Thymus (tissue), 11 donors: ENCODE measurements at regions not wholly inside any gene's neighbourhood (a gene's known extent, or its start where the extent isn't known, plus 50 kb on each side); places are given as distances from the start of the nearest gene placed in this dataset.
A peak's percentile ranks its signal among the peaks of the same experiment; 100 is the strongest.

Experiments
- DNase-seq, 9 donors: peaks; one replicate each; pipeline ENCODE4 v3.0.0-alpha.2; 2013; ENCODE audit warnings: low spot score in 9 of 9, low read depth in 6 of 9, missing footprints in 1 of 9
- H3K27ac ChIP-seq, 2 donors: one replicate each; pipeline ENCODE4 v1.5.1; 2013; ENCODE audit warnings: control low read depth in 1 of 2, low read depth in 1 of 2, low read length in 1 of 2, mild to moderate bottlenecking in 1 of 2, moderate library complexity in 1 of 2
- H3K27me3 ChIP-seq, 2 donors: one replicate each; pipeline ENCODE4 v1.5.1; 2013; ENCODE audit warnings: low read length in 1 of 2; ENCODE audit not compliant: control insufficient read depth in 2 of 2, insufficient read depth in 1 of 2
- H3K36me3 ChIP-seq, 2 donors: one replicate each; pipeline ENCODE4 v1.5.1; 2013; ENCODE audit warnings: low read length in 1 of 2, mild to moderate bottlenecking in 1 of 2, moderate library complexity in 1 of 2; ENCODE audit not compliant: control insufficient read depth in 2 of 2, insufficient read depth in 2 of 2
- H3K4me1 ChIP-seq, 2 donors: one replicate each; pipeline ENCODE4 v1.5.1; 2013; ENCODE audit warnings: low read length in 2 of 2; ENCODE audit not compliant: control insufficient read depth in 2 of 2, insufficient read depth in 2 of 2
- H3K4me3 ChIP-seq, 2 donors: one replicate each; pipeline ENCODE4 v1.5.1; 2013; ENCODE audit warnings: low read length in 2 of 2, control low read depth in 1 of 2, mild to moderate bottlenecking in 1 of 2
- H3K9me3 ChIP-seq, 2 donors: one replicate each; pipeline ENCODE4 v1.5.1; 2013; ENCODE audit warnings: low read length in 1 of 2, mild to moderate bottlenecking in 1 of 2; ENCODE audit not compliant: control insufficient read depth in 2 of 2, insufficient read depth in 1 of 2
- WGBS: extraction: QIAGEN DNeasy Blood & Tissue Kit; methylation state at CpG from one replicate; pipeline ENCODE4 v1.1.7; 2013; 5-methylcytosine and 5-hydroxymethylcytosine counted together
- donor health status: healthy.

DNA sequence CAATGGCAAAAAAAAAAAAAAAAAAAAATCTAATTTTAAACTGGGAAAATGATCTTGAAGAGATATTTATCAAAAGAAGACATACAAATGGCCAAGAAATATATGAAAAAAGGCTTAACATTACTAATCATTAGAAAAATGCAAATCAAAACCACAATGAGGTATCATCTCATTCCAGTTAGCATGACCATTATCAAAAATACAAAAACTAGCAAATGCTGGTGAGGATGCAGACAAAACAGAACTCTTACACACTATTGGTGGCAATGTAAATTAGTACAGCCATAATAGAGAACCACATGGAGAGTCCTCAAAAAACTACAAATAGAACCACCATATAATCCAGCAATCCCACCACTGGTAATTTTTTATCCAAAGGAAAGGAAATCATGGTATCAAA is 489.6 kb downstream of the TNS3 start:
- no peak for DNase-seq
- Histone ChIP-seq H3K27me3 (no peaks in the 10 kb centered on the region), H3K9me3 (no peaks in the 10 kb centered on the region), H3K4me3 (no peak overlapping the region), H3K4me1 (peaks cover 0 to 12% of the 10 kb centered on the region in 2 donors), H3K27ac (no peak overlapping the region), H3K36me3 (no peaks in the 10 kb centered on the region)

GRCh38 chr7:47091141-47091540 is 490.8 kb downstream of the TNS3 start:
- DNase-seq = no peak
- no peak overlapping the region for H3K4me3 ChIP-seq
- no peak overlapping the region for H3K27ac ChIP-seq
- peaks cover 0 to 12% of the 10 kb centered on the region in 2 donors for H3K4me1 ChIP-seq
- H3K36me3 ChIP-seq = no peaks in the 10 kb centered on the region
- H3K27me3 ChIP-seq = no peaks in the 10 kb centered on the region
- H3K9me3 ChIP-seq = no peaks in the 10 kb centered on the region
- 89% methylated on average over 3 of the region's 3 CpGs for WGBS

DNA sequence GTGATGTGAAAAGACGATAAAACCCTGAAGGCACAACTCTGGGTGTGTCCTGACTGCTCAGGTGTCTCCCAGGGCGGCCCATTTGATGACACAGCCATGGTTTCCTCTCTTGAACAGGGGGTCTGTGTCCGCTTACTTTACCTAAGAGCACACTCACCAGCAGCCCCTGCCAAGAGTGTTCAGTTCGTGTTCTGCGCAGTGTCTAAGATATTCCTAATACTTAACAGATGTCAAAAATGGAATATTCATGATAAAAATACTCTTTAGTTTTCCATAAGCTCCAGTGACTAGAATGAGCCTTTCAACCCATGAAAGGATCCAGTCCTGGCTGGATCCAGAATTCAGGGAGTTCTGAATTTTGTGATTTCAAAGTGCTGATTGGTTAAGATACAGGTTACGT is 492.4 kb downstream of the TNS3 start:
- no peak for DNase-seq
- 92% methylated on average over 6 of the region's 6 CpGs for WGBS
- Histone ChIP-seq H3K36me3 (no peaks in the 10 kb centered on the region), H3K4me3 (no peak overlapping the region), H3K9me3 (no peaks in the 10 kb centered on the region), H3K27ac (no peak overlapping the region), H3K4me1 (peaks cover 0 to 12% of the 10 kb centered on the region in 2 donors), H3K27me3 (no peaks in the 10 kb centered on the region)

GRCh38 chr7:47089068-47089417 is 492.9 kb downstream of the TNS3 start:
- peaks cover 0 to 12% of the 10 kb centered on the region in 2 donors for H3K4me1 ChIP-seq
- H3K36me3 ChIP-seq = no peaks in the 10 kb centered on the region
- no peak overlapping the region for H3K4me3 ChIP-seq
- 44% methylated on average over 1 of the region's 1 CpG for WGBS
- H3K9me3 ChIP-seq = no peaks in the 10 kb centered on the region
- H3K27ac ChIP-seq = no peak overlapping the region
- H3K27me3 ChIP-seq = no peaks in the 10 kb centered on the region
- no peak for DNase-seq

GRCh38 chr7:47088329-47089067 is 493.4 kb downstream of the TNS3 start:
- Histone ChIP-seq H3K9me3 (no peaks in the 10 kb centered on the region), H3K4me3 (no peak overlapping the region), H3K4me1 (peaks cover 0 to 12% of the 10 kb centered on the region in 2 donors), H3K27me3 (no peaks in the 10 kb centered on the region), H3K36me3 (no peaks in the 10 kb centered on the region), H3K27ac (no peak overlapping the region)
- peak in 8 of 9 donors; percentile 7 to 56 (median 24) for DNase-seq
- 45% methylated on average over 14 of the region's 14 CpGs for WGBS

GRCh38 chr7:47087866-47088265 is 494.0 kb downstream of the TNS3 start:
- no peak for DNase-seq
- H3K27me3 ChIP-seq = no peaks in the 10 kb centered on the region
- H3K4me1 ChIP-seq = peaks cover 0 to 12% of the 10 kb centered on the region in 2 donors
- H3K4me3 ChIP-seq = no peak overlapping the region
- 79% methylated on average over 2 of the region's 2 CpGs for WGBS
- H3K9me3 ChIP-seq = no peaks in the 10 kb centered on the region
- no peak overlapping the region for H3K27ac ChIP-seq
- no peaks in the 10 kb centered on the region for H3K36me3 ChIP-seq

DNA sequence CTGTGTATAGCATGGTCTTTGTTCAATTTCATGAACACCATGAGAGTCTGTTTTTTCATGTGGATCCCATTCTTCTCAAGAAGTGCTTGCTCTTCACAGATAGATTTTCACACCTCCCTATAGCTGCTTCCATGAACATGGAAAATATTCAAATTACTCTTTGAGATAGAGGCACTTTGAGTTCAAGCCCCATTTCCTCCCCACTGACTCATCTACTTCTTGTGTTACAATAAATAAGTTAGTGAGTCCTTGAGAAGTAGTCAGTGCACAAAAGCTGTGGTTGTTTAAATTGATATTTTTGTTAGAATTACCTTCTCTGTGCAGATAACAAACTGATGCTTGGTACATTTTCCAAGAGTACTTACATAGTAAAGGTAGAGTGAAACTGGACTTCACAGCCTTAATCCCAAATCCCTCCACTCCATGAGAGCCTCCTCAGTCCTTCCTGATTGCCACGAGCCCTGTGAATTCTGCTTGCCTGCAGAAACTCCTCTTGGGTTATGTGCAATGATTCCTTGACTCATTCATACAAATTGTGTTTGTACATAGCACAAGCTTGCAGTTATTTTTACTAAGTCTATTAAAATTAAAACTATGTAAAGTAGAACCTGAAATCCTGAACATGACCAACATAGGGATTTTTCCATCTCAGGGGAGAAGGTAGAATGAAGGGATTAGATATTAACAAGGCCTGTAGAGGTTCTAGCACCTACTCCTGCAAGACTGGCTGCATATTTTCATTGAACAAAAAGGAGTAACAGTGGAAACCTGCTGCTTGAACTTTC is 496.2 kb downstream of the TNS3 start:
- no peak overlapping the region for H3K4me3 ChIP-seq
- no peaks in the 10 kb centered on the region for H3K27me3 ChIP-seq
- H3K27ac ChIP-seq = no peak overlapping the region
- no peak for DNase-seq
- 90% methylated on average over 1 of the region's 1 CpG for WGBS
- H3K9me3 ChIP-seq = no peaks in the 10 kb centered on the region
- H3K36me3 ChIP-seq = no peaks in the 10 kb centered on the region
- H3K4me1 ChIP-seq = peaks cover 0 to 12% of the 10 kb centered on the region in 2 donors

GRCh38 chr7:47083476-47084250 is 498.2 kb downstream of the TNS3 start:
- Histone ChIP-seq H3K27ac (no peak overlapping the region), H3K4me3 (no peak overlapping the region), H3K27me3 (no peaks in the 10 kb centered on the region), H3K4me1 (peaks cover 0 to 11% of the 10 kb centered on the region in 2 donors), H3K36me3 (no peaks in the 10 kb centered on the region), H3K9me3 (no peaks in the 10 kb centered on the region)
- WGBS = 94% methylated on average over 7 of the region's 7 CpGs
- DNase-seq = no peak

- H3K4me1 ChIP-seq = no peaks in the 10 kb centered on the region
- no peak overlapping the region for H3K27ac ChIP-seq
- no peaks in the 10 kb centered on the region for H3K36me3 ChIP-seq
- 95% methylated on average over 3 of the region's 3 CpGs for WGBS
- no peak overlapping the region for H3K4me3 ChIP-seq
- H3K9me3 ChIP-seq = no peaks in the 10 kb centered on the region
- H3K27me3 ChIP-seq = no peaks in the 10 kb centered on the region
- no peak for DNase-seq
Measured at GRCh38 chr7:47080816-47081215, 501.1 kb downstream of the TNS3 start.
